Vagina (tissue), 2 donors: ENCODE measurements at regions not wholly inside any gene's neighbourhood (a gene's known extent, or its start where the extent isn't known, plus 50 kb on each side); places are given as distances from the start of the nearest gene placed in this dataset.

Experiments
- CTCF ChIP-seq, 3 experiments: fragments of 450-650 bp in 2 of 3; fragments of 200-600 bp in 1 of 3; sonication (generic) in 1 of 3; IDR thresholded peaks; one replicate each; pipeline ENCODE4 v1.5.1; 2017 to 2019; ENCODE audit warnings: antibody characterized with exemption in 3 of 3, mild to moderate bottlenecking in 2 of 3, moderate library complexity in 2 of 3
- POLR2A ChIP-seq, 2 donors: fragments of 450-650 bp; IDR thresholded peaks; one replicate each; pipeline ENCODE4 v1.6.1; 2017; ENCODE audit warnings: antibody characterized with exemption in 2 of 2, mild to moderate bottlenecking in 2 of 2, moderate library complexity in 2 of 2
- POLR2AphosphoS5 ChIP-seq, 2 donors: sonication (generic); formaldehyde crosslinking; IDR thresholded peaks; one replicate each; pipeline ENCODE4 v1.9.0; 2017; ENCODE audit warnings: antibody characterized with exemption in 2 of 2, mild to moderate bottlenecking in 2 of 2, low read depth in 1 of 2; ENCODE audit not compliant: insufficient read depth in 1 of 2

GRCh38 chr4:110801591-110801990, 178.7 kb upstream of the PITX2 start:
- TF ChIP-seq CTCF (IDR thresholded peaks at IDR 0.05) (no peak), POLR2AphosphoS5 (IDR thresholded peaks at IDR 0.05; ENCODE audit: insufficient read depth in 1 of 2, low read depth in 1 of 2) (no peak), POLR2A (IDR thresholded peaks at IDR 0.05) (no peak)
